Progenitor cell of endocrine pancreas (in vitro differentiated cells): ENCODE measurements at regions not wholly inside any gene's neighbourhood (a gene's known extent, or its start where the extent isn't known, plus 50 kb on each side); places are given as distances from the start of the nearest gene placed in this dataset.

ENCODE experiments used
- DNase-seq: peaks from one replicate; pipeline ENCODE4 v3.0.0; 2021; ENCODE audit warnings: low spot score; ENCODE audit not compliant: unreplicated experiment
- H3K27ac Mint-ChIP-seq: 2 replicates; pipeline ENCODE4 v1.8.0; 2021; ENCODE audit warnings: mild to moderate bottlenecking, moderate library complexity, mixed read lengths
- H3K27me3 Mint-ChIP-seq: 2 replicates; pipeline ENCODE4 v1.8.0; 2021; ENCODE audit warnings: mixed read lengths
- H3K36me3 Mint-ChIP-seq: 2 replicates; pipeline ENCODE4 v1.8.0; 2022; ENCODE audit warnings: mixed read lengths; ENCODE audit not compliant: insufficient read depth
- H3K4me1 Mint-ChIP-seq: 2 replicates; pipeline ENCODE4 v1.8.0; 2021; ENCODE audit warnings: low read depth, mixed read lengths
- H3K4me3 Mint-ChIP-seq: 2 replicates; pipeline ENCODE4 v1.8.0; 2021; ENCODE audit warnings: low read depth, mild to moderate bottlenecking, moderate library complexity, mixed read lengths
- H3K9me3 Mint-ChIP-seq: 2 replicates; pipeline ENCODE4 v1.8.0; 2021; ENCODE audit warnings: low read depth, mixed read lengths
- CTCF ChIP-seq: fragments of 200-600 bp; sonication (generic); IDR thresholded peaks from one replicate; pipeline ENCODE4 v1.5.0; 2021; ENCODE audit warnings: antibody characterized with exemption, mild to moderate bottlenecking; ENCODE audit not compliant: unreplicated experiment

- Mint-ChIP-seq H3K4me3 (no peak overlapping the region), H3K4me1 (peaks cover 3% of the 10 kb centered on the region), H3K9me3 (no peaks in the 10 kb centered on the region), H3K36me3 (no peaks in the 10 kb centered on the region), H3K27me3 (peaks cover 43% of the 10 kb centered on the region), H3K27ac (no peak overlapping the region)
- DNase-seq, result no peak
- no peak for TF ChIP-seq CTCF
Observed at GRCh38 chr3:150222691-150223489, 185.2 kb upstream of the TSC22D2 start.

GRCh38 chr3:150221904-150222523 is 186.1 kb upstream of the TSC22D2 start:
- H3K27ac Mint-ChIP-seq, result no peak overlapping the region
- no peaks in the 10 kb centered on the region for H3K9me3 Mint-ChIP-seq
- H3K4me3 Mint-ChIP-seq, result no peak overlapping the region
- DNase-seq, result no peak
- H3K36me3 Mint-ChIP-seq, result no peaks in the 10 kb centered on the region
- H3K27me3 Mint-ChIP-seq, result peaks cover 43% of the 10 kb centered on the region
- peaks cover 3% of the 10 kb centered on the region for H3K4me1 Mint-ChIP-seq
- no peak for TF ChIP-seq CTCF

- Mint-ChIP-seq H3K4me1 (peaks cover 3% of the 10 kb centered on the region), H3K36me3 (no peaks in the 10 kb centered on the region), H3K4me3 (peak overlapping the region; percentile 81), H3K27ac (no peak overlapping the region), H3K27me3 (peaks cover 36% of the 10 kb centered on the region), H3K9me3 (no peaks in the 10 kb centered on the region)
- no peak for TF ChIP-seq CTCF
- no peak for DNase-seq
Observed at GRCh38 chr3:150220799-150221198, 187.3 kb upstream of the TSC22D2 start.

- H3K4me3 Mint-ChIP-seq, result no peak overlapping the region
- H3K9me3 Mint-ChIP-seq, result no peaks in the 10 kb centered on the region
- H3K36me3 Mint-ChIP-seq, result no peaks in the 10 kb centered on the region
- H3K4me1 Mint-ChIP-seq, result peaks cover 3% of the 10 kb centered on the region
- H3K27me3 Mint-ChIP-seq, result peaks cover 31% of the 10 kb centered on the region
- DNase-seq, result no peak
- H3K27ac Mint-ChIP-seq, result no peak overlapping the region
- TF ChIP-seq CTCF, result no peak
Observed at GRCh38 chr3:150220041-150220440, 188.1 kb upstream of the TSC22D2 start.

- TF ChIP-seq CTCF, result no peak
- H3K36me3 Mint-ChIP-seq, result no peaks in the 10 kb centered on the region
- no peaks in the 10 kb centered on the region for H3K9me3 Mint-ChIP-seq
Observed at GRCh38 chr3:150218841-150219240, 189.3 kb upstream of the TSC22D2 start.

More at GRCh38 chr3:150218841-150219240, 189.3 kb upstream of the TSC22D2 start:
- peaks cover 24% of the 10 kb centered on the region for H3K27me3 Mint-ChIP-seq
- DNase-seq, result no peak
- no peak overlapping the region for H3K27ac Mint-ChIP-seq
- peaks cover 3% of the 10 kb centered on the region for H3K4me1 Mint-ChIP-seq
- H3K4me3 Mint-ChIP-seq, result no peak overlapping the region
